GM19452 (cell line): ENCODE measurements at regions not wholly inside any gene's neighbourhood (a gene's known extent, or its start where the extent isn't known, plus 50 kb on each side); places are given as distances from the start of the nearest gene placed in this dataset.
"Not testable (repeated sequence)": the region's sequence is repeated elsewhere in the genome, so short reads cannot be mapped to it uniquely, and the experiment has no call there.

ENCODE experiments used
- ATAC-seq: cut with Tn5 transposase; IDR thresholded peaks from one replicate; pipeline ENCODE4 v1.9.1; 2021; ENCODE audit not compliant: unreplicated experiment

DNA sequence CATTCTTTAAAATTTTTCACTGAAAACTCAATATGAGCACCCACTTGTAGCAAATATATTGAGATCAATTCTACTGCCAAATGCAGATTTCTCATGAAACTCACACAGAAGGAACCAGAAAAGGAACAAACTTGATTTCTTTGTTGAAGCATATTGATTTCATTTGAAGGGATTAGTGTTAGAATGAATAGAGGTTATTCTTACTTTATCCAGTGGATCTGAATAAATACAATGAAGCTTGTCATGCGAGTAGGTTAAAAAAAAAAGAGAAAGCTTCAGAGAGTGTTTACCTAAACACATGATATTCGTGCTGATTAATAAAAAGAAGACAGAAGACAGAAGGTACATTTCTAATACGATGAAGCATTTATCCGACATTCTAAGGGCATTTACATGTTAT is 226.7 kb upstream of the ZSWIM2 start:
- ATAC-seq = no peak

DNA sequence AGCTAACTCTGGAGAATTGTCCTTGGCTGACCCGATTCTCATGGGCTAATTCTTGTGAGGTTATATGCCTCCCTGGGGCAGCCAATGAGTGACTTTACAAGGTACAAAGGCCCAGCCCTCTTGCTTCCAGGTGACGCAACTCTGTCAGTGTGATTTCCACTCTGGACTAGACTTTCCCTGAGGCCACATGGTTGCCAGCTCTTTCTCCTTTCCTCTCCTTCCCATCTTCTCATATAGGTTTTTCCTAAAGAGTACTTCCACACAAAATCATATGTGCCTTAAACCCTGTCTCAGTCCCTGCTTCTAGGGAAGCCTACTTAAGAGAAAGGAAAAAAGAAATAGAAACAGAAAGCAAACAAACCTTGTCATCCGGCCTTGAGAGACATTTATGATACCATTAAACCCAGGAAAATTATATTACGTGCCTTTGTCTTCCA is 226.2 kb upstream of the ZSWIM2 start:
- no peak for ATAC-seq

DNA sequence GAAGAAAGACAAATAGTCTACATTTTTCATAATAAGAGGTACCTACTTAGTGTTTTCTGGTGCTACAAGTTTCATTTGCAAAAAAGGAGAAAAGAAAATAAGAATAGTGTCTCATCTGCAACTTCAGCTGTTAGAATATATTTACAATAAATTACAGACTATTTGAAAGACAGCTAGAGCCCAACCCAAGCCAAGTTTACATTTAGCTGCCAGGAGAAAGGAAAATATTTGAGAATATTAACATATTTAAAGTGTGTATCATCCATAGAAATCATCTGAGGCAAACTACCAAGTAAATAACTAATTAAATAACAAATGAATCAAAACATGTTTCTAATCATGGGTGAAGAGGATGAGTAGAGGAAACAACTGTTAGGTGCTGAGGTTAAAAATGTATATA is 209.2 kb upstream of the ZSWIM2 start:
- no peak for ATAC-seq

DNA sequence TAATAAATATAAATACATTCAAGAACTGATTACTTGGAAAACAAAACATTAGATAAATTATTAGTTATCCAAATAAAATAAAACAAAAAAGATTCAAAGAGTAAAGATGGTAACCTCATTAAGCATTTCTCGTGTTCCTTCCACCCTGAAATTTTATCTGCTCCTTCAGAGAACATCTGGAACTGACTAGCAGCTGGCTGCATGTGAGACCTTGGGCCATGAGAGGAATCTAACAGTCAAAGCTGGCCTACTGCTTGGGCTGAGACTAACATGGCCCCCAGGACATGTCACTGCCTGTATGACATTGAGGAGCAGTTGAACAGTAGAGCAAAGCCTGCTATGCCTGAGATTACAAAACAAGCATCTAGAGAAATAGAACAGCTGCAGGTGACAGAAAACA is 208.5 kb upstream of the ZSWIM2 start:
- no peak for ATAC-seq

DNA sequence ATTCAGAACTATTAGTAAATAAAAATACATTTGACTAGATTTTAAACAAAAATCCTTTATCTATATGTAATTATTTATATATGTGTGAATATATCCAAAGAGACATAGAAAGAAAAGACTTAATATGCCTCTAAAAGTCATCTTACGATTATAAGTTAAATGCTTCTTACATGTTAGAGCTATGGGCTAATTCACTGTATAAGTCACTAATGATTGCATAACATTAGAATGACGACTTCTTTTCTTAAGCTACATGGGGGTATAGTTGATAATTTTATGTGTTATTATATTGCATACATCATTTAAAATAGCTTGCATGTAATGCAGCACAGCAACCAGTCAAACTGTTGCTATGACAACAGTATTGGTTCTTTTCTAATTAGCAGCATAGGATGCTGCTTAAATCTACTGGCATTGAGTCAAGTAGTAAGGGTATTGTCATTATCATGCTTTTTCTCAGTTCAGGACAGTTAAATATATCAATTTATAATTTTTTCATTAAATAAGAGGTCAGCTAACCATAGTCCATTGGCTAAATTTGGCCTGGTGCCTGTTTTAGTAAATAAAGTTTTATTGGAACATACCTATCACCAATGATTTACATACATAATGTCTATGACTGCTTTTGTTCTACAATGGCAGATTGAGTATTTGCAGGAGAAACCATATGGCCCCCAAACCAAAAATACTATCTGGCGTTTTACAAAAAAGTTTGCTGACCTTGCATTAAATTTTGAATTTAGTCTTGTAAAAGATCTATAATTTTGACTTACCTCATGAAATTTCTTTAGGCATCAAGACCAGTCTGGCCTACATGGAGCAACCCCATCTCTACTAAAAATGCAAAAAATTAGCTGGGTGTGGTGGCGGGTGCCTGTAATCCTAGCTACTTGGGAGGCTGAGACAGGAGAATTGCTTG is 207.7 kb upstream of the ZSWIM2 start:
- ATAC-seq = no peak

DNA sequence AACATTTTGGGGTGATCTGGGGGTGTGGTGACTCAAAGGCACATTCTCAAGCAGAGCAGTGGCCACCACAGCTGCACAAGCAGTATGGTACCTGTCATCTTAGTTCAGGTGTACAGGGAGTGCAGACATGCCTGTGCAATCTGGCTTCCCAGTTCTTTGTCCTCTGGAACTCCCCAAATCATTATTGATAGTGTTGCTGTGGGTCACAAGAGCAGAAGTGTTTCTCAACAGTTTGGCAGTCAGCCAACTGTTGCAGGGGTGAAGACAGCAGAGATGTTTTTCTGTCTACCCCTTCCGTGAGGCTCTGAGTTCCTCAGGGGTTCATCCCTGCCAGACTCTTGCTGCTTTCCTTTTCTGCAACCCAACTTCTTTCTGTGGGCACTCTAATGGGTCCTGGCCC is 206.5 kb upstream of the ZSWIM2 start:
- ATAC-seq = no peak

DNA sequence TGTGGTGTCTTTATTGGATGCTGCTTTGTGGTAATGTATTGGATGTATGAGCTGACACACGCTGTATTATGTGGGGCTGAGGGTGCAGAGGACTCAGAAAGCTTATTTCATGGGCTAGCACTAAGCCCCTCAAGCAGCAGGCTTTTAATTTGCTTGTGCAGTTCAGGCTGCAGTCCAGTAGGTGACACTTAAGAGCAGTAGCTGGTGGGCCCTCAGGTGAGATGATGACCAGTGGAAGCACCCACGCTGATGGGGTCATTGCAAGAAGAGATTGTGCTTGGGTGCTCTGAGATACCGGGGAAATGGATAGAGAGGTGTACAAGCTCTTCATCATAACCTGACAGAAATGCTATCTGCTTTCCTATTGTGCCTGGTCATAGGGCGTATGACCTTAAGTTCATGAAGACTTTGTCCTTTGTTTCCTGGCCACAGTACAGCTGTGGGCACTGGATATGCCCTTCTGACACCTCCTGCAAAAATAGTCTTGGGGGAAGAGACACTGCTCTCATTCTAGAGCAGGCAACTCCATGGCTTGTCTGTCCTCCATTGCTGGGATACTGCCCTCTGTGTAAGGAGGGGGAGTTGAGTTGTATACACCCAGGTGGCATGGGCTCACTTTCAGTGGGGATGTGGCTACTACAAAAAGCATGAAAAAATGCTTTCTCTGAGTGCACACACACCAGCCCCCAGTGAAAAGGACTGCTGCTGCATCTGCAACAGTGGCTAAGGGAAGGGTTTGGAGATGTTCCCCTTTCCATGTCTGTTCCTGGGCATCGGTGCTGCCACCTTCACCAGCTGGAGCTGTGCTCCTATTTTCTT is 205.7 kb upstream of the ZSWIM2 start:
- ATAC-seq = no peak

DNA sequence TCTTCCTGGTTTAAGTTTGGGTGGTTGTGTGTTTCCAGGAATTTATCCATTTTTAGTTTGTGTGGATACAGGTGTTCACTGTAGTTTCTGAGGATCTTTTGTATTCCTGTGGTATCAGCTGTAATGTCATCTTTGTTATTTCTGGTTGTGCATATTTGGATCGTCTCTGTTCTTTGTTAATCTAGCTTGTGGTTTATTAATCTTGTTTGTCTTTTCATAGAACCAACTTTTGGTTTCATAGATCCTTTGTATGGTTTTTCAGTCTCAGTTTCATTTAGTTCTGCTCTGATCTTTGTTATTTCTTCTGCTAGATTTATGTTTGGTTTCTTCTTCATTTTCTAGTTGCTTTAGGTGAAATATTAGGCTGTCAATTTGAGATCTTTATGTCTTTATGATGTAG is 202.4 kb upstream of the ZSWIM2 start:
- ATAC-seq = peak; percentile 85

DNA sequence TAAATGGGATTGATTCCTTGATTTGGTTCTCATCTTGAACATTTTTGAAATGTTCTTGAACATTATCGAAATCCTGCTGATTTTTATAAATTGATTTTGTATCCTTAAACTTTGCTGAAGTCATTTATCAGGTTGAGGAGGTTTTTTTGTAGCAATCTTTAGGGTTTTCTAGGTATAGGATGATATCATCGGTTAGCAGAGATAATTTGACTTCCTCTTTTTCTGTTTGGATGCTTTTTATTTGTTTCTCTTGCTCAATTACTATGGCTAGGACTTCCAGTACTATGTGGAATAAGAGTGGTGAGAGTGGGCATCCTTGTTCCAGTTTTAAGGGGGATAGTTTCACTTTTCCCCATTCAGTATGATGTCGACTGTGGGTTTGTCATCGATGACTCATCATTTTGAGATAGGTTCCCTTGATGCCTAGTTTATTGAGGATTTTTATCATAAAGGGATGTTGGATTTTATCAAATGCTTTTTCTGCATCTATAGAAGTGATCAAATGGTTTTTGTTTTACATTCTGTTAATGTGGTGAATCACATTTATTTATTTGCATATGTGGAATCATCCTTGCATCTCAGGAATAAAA is 201.5 kb upstream of the ZSWIM2 start:
- ATAC-seq = no peak

DNA sequence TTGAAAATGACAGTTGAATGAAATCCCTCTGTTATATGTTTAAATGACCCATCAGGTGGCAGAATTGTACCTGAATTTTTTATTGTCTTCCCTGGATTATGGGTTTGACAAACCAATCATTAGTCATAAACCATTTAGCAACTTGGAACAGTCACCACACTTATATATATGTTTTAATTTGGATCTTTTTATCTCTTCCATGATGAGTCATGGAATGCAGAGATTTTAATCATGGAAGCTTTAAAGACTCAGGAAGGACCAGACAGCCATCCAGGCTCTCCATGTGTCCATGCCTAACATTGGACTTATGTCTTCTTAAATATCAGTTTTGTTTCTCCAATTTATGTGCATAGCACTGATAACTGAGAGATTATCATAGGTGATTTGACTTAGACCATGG is 188.3 kb upstream of the ZSWIM2 start:
- no peak for ATAC-seq

DNA sequence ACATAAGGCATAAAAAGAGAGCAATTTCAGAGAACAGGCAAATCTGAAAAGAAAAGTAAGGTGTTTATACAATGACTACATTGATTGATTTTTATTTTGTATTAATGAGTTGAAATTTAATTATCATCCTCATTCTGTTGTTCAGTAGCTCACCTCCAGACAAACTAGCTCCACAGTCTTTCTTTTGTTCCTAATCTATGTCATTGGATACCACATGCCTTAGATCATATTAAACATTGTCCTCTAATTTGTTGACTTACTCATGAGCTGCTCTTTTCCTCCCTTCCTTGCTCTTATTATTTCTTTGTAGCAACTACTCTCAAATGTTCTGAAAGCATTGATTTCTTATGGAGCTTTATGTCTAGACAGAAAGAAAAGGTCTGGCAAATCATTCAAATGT is 185.5 kb upstream of the ZSWIM2 start:
- ATAC-seq = no peak

DNA sequence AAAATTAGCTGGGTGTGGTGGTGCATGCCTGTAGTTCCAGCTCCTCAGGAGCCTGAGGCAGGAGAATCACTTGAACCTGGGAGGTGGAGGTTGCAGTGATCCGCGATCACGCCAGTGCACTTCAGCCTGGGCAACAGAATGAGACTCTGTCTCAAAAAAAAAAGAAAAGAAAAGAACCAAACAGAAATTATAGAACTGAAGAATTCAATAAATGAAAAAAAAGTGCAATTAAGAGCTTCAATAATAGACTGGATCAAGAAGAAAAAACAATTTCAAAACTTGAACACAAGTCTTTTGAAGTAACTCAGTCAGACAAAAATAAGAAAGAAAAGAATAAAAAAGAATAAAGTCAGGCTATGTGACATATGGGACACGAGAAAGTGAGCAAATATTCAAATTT is 175.8 kb upstream of the ZSWIM2 start:
- ATAC-seq = no peak

DNA sequence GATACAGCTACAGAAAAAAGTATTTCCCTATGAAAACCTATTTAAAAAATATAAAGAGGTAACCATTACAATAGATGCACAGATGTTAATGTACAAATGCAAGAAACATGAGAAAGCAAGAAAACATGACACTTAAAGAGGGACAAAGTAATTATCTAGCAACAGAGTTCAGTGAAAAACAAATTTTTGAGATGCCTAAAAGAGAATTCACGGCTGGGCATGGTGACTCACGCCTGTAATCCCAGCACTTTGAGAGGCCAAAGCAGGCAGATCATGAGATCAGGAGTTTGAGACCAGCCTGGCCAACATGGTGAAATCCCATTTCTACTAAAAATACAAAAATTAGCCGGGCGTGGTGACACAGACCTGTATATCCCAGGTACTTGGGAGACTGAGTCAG is 175.0 kb upstream of the ZSWIM2 start:
- ATAC-seq = not testable (repeated sequence)

DNA sequence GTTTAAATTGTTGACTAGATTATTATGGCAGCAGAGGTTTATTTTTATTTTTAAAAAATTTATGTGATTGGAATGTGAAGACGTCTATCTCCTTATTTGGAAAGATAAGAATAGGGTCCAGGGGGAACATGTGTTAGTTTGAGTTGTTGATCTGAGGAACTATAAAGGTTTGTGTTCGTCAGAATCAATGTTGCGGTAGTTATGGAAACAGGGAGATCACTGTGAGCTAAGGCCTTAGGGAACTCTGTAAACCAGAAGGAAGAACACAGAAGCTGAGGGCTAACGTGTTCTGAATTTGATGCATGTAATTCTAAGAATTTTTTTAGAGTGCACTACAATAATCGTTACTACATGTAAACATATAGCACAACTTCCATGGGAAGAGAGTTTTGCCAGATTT is 168.5 kb upstream of the ZSWIM2 start:
- ATAC-seq = no peak

DNA sequence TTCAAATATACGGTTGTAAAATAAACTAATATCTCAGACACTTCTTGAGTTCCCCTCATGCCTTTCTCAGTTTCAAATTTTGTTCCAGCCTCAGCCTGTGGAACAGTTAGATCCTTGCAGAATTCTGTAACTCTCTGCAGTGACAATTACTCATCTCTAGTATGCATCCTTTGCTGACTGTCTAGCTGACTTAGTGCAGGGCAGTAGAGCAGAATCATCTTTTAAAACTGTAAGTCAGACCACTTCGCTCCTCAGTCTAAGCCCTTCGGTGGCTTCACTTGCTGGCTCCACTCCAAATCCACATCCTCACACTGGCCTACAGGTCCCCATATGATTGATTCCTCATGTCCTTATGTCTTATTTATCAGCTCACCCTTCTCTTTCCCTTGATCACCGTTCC is 164.1 kb upstream of the ZSWIM2 start:
- ATAC-seq = no peak

DNA sequence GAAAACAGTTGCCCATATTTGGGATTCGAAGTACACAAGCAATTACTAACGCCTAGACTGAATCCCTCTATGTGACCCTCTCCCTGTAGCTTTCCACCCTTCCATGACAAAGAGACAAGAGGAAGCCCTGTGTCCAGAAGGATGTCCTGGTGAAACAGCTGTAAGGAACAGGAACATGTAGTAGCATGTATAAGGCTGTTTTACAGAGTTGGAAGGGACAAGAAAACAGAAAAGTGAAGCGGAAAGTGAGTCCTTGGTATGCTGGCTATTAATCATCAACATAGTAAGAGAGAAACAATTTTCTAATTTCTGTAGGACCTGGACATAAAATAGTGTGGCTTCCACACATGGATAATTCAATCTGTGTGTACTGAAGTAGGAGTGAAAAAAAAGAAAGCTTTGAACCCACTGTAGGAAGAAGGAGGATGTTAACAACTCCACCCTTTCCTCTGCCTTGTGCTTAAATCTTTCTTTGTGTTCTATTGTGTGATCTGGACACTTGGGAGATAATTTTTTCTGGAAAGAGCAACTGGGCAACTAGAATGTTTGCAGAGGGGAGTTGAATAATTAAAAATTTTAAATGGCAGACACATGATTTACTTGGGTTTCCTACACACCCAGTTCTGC is 162.3 kb upstream of the ZSWIM2 start:
- ATAC-seq = no peak

DNA sequence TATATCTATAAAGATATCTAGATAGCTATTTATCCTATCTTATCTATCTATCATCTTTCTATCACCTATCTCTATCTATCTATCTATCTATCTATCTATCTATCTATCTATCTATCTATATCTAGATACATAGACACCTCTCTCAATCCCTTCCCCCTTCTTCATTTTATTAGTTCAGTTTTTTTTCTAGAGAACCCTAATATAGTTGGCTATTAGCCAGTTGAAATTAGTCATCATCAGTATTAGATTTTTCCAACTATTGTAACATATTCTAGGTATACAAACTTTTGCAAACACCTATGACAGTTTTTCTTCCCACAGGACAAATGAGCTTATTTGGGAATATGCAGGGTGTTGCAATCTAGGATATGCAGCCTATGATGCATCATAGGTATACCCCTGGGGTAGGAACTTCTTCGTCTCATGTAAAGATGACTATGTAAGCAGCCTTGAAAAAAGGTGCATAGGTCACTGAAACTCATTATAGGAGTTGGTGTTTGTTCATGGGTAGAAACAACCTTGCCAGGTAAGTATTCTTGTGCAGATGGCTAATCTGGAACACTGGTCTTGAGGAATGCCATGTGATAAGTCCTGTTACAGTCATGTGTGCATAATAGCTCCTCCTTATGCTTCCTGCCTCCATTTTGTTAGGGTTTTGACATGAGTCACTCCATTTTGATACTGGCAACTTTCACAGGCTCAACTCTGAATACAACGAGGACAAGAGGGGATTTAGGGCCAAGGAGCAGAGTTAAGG is 160.7 kb upstream of the ZSWIM2 start:
- no peak for ATAC-seq

DNA sequence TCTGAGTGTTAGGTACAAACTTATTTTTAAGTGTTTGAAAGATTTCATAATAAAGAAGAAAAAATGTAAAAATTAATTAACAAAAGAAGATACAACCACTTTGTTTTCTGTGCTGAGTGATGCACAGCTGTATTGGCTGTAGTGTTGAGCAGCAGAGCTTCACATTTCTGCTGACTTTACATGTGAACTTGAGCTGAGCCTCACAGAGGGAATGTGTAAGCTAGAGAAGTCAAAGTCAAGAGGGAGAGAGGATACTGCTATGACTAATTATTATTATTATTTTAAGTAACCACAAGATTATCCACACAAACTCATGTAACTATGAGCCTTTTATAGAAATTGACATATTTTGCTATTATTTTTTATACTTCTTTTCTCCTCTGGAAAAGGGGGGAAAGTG is 159.1 kb upstream of the ZSWIM2 start:
- ATAC-seq = no peak

DNA sequence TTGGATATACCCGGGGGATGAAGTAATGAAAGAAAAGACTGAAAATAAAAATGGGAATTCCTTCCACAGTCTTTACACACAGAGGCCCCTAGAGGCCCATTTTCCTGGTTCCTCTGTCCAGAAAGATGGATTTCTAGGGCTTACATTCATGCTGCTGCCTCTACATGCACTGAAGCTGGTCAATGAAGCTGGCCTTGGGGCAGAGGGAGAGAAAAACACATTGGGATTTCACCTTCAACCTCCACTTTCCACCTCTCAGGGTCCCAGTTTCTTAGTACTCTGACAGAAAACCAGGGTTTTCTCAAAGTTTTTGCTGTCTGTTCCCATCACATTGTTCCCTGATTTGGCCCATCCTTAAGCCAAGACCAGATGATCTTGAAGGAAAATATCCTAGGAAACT is 154.6 kb upstream of the ZSWIM2 start:
- ATAC-seq = no peak

DNA sequence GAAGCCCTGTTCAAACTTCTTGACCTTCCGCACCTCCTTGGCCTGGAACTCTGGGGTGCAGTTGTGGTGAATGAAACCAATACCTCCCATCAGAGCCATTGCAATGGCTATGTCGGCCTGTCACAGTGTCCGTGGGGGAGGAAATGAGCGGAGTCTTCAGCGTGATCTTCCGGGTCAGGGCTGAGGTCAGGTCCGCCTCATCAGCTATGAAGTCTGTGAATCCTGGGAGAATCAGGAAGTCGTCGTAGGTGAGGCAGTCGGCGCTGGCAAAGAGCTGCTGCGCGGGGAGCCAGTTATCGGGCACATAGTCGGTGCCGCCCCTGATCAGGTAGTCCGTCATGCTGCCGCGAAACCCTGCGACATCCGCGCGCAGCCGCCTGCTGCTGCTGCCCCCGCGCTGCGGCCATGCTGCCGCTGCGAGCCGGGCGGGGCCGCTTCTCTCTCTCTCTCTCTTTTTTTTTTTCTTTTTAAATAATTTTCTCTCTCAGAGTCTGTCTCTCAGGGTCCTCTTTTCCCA is 154.1 kb upstream of the ZSWIM2 start:
- no peak for ATAC-seq
